Stimulated activated effector memory CD8-positive, alpha-beta T cell treated with anti-CD3 and anti-CD28 coated beads, Interleukin-12 subunit alpha, Interleukin-12 subunit beta, amount 100 ng/mL, for 72 hours (primary cell): ENCODE measurements at regions not wholly inside any gene's neighbourhood (a gene's known extent, or its start where the extent isn't known, plus 50 kb on each side); places are given as distances from the start of the nearest gene placed in this dataset.

Experiments
- ATAC-seq: fragments of 150-1000 bp; cut with Tn5 transposase; 2 replicates; pipeline ENCODE4 v1.10.0; 2021
- DNase-seq, 2 donors: peaks; one replicate each; pipeline ENCODE4 v3.0.0; 2021 to 2022; ENCODE audit warnings: low spot score in 2 of 2
- H3K27ac Mint-ChIP-seq: one replicate; pipeline ENCODE4 v1.8.0; 2022; ENCODE audit warnings: mild to moderate bottlenecking, mixed read lengths
- H3K36me3 Mint-ChIP-seq: one replicate; pipeline ENCODE4 v1.8.0; 2022; ENCODE audit warnings: mild to moderate bottlenecking, mixed read lengths
- H3K4me1 Mint-ChIP-seq: one replicate; pipeline ENCODE4 v1.8.0; 2022; ENCODE audit warnings: mixed read lengths
- H3K4me3 Mint-ChIP-seq: one replicate; pipeline ENCODE4 v1.8.0; 2022; ENCODE audit warnings: mild to moderate bottlenecking, mixed read lengths
- H3K9me3 Mint-ChIP-seq: one replicate; pipeline ENCODE4 v1.8.0; 2022; ENCODE audit warnings: mixed read lengths

DNA sequence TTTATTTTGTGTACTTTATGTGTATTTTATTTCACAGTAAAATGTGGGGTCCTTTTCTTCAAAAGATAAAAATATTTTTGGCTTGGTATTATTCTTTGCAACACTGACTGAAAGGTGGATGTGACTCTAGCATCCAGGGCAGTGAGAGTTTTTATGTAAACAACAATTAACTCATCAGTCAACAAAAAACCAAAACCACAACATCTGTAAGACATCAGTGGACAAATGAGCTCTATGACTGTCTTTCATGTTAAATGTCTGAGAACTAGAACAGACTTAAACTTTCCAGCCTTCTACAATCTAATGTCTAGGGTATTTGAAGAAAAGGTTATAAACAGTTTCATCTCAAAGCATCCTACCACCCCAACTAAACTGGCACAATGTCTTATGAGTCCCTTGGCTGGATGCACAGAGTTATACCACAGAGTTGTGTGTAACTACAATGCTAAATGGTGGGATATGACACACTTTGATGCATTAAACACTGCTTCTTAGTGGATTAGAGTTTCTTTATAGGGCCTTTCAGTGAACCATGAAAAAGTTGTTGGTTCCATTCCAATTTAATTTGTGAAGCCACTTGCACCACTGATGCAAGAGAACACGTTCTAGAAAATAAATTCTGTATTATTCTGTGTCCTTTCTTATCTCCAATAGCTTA lies 544.2 kb upstream of the KLF12 start:
- H3K4me1 Mint-ChIP-seq = no peaks in the 10 kb centered on the region
- H3K36me3 Mint-ChIP-seq = no peaks in the 10 kb centered on the region
- no peak overlapping the region for H3K4me3 Mint-ChIP-seq
- no peak overlapping the region for H3K27ac Mint-ChIP-seq
- ATAC-seq = no peak
- DNase-seq = no peak
- no peaks in the 10 kb centered on the region for H3K9me3 Mint-ChIP-seq

DNA sequence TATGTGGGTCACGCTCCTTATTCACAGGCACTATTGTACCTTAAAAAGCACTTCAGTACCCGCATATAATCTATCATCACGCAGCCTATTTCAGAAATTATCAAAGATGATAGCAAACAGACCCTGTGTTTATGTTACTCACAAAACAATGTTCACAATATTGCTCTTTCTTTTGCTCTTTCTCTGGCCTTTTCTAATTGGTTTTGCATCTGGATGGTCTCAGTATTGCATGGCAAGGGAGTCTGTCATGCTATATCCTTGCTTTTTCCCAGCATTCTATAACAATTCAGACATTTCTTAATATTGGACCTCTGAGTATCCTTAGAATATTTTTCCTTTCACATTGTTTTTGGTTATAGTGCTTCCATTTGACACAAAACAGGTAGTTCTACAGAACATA lies 541.8 kb upstream of the KLF12 start:
- DNase-seq (no peak), ATAC-seq (no peak)
- Mint-ChIP-seq H3K27ac (no peak overlapping the region), H3K4me1 (no peaks in the 10 kb centered on the region), H3K4me3 (no peak overlapping the region), H3K9me3 (no peaks in the 10 kb centered on the region), H3K36me3 (no peaks in the 10 kb centered on the region)

- Mint-ChIP-seq H3K36me3 (no peaks in the 10 kb centered on the region), H3K27ac (no peak overlapping the region), H3K9me3 (no peaks in the 10 kb centered on the region), H3K4me1 (no peaks in the 10 kb centered on the region), H3K4me3 (no peak overlapping the region)
- ATAC-seq (no peak), DNase-seq (no peak)
Measured at GRCh38 chr13:74675182-74675581, 541.0 kb upstream of the KLF12 start.

DNA sequence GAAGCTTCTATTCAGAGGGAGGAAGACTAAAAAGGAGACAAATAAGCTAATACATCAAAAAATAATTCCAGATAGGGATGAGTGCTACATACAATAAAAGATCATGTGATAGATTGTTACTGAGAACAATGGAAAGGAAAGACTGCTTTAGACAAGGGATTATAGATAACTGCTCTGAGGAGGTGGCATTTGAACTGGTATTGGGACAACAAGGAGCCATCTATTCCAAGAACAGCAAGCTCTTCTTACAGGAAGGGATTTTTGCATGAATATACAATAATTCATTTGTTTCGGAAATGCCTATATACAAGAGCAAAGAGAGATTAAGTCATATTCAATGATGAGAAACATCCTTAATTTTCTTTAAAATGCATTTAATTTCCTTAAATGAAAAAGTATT lies 540.5 kb upstream of the KLF12 start:
- no peak for ATAC-seq
- Mint-ChIP-seq H3K36me3 (no peaks in the 10 kb centered on the region), H3K27ac (no peak overlapping the region), H3K9me3 (no peaks in the 10 kb centered on the region), H3K4me3 (no peak overlapping the region), H3K4me1 (no peaks in the 10 kb centered on the region)
- DNase-seq = no peak

DNA sequence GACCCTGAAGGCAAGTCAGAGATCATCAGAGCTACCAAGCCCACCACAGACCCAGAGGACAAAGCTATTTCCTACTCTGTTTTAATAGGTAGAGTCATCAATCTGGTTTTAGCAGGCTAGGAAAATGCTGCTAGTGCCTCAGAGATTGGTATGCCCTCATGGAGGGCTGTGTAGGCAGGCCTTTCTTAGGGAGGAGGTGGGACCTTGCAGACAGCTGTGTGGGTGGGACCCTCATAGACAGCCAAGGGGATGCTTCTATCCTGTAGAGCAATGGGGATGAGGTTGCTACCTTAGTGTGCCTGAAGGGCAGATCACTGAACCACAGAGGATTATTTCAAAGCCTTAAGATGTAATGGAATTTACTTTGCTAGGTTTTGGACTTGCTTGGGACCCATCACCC lies 534.9 kb upstream of the KLF12 start:
- ATAC-seq (peak; percentile 34), DNase-seq (no peak)
- no peaks in the 10 kb centered on the region for H3K36me3 Mint-ChIP-seq
- H3K27ac Mint-ChIP-seq = no peak overlapping the region
- H3K4me3 Mint-ChIP-seq = no peak overlapping the region
- no peaks in the 10 kb centered on the region for H3K9me3 Mint-ChIP-seq
- H3K4me1 Mint-ChIP-seq = no peaks in the 10 kb centered on the region

- Mint-ChIP-seq H3K4me1 (no peaks in the 10 kb centered on the region), H3K36me3 (no peaks in the 10 kb centered on the region), H3K27ac (no peak overlapping the region), H3K4me3 (no peak overlapping the region), H3K9me3 (no peaks in the 10 kb centered on the region)
- no peak for DNase-seq
- no peak for ATAC-seq
Measured at GRCh38 chr13:74667656-74668203, 533.5 kb upstream of the KLF12 start.

DNA sequence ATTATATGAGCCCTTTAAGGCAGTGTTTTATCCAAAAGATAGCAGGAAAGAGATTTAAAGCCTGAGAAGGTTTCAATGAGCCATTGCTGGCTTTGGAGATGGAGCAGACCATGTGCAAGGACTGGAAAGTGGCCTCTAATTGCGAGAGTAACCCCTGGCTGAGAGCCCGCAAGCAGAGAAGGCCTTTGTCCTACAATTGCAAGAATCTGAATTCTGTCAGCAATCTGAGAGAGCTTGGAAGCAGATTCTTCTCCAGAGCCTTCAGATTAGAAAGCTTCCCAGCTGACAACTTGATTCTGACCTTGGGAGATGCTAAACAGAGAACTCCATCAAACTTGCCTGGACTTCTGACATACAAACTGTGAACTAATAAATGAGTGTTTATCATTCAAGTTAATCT lies 528.7 kb upstream of the KLF12 start:
- no peaks in the 10 kb centered on the region for H3K4me1 Mint-ChIP-seq
- H3K9me3 Mint-ChIP-seq = no peaks in the 10 kb centered on the region
- H3K27ac Mint-ChIP-seq = no peak overlapping the region
- ATAC-seq (no peak), DNase-seq (no peak)
- no peaks in the 10 kb centered on the region for H3K36me3 Mint-ChIP-seq
- H3K4me3 Mint-ChIP-seq = no peak overlapping the region

- ATAC-seq = no peak
- peaks cover 2% of the 10 kb centered on the region for H3K9me3 Mint-ChIP-seq
- H3K4me3 Mint-ChIP-seq = no peak overlapping the region
- no peak for DNase-seq
- H3K4me1 Mint-ChIP-seq = no peaks in the 10 kb centered on the region
- no peaks in the 10 kb centered on the region for H3K36me3 Mint-ChIP-seq
- H3K27ac Mint-ChIP-seq = no peak overlapping the region
Measured at GRCh38 chr13:74661851-74662250, 527.6 kb upstream of the KLF12 start.

DNA sequence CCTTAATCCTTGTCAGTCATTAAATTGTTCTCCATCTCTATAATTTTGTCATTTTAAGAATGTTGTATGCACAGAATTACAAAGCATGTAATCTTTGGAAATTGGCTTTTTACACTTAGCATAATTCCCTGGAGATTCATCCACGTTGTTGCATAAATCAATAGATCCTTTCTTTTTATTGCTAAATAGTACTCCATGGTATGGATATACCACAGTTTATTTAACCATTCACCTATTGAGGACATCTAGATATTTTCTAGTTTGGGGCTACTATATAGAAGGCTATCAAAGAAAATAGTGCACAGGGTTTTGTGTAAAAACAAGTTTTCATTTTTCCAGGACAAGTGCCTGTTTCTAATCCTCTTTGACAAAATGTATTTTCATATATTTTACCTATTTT lies 523.6 kb upstream of the KLF12 start:
- no peak for ATAC-seq

GRCh38 chr13:74651121-74651520 lies 516.9 kb upstream of the KLF12 start:
- no peak overlapping the region for H3K4me3 Mint-ChIP-seq
- H3K4me1 Mint-ChIP-seq = no peaks in the 10 kb centered on the region
- ATAC-seq = no peak
- no peak overlapping the region for H3K27ac Mint-ChIP-seq
- no peak for DNase-seq
- no peaks in the 10 kb centered on the region for H3K9me3 Mint-ChIP-seq
- H3K36me3 Mint-ChIP-seq = no peaks in the 10 kb centered on the region

More for the DNA sequence above, 523.6 kb upstream of the KLF12 start:
- Mint-ChIP-seq H3K4me1 (no peaks in the 10 kb centered on the region), H3K4me3 (no peak overlapping the region), H3K9me3 (peaks cover 2% of the 10 kb centered on the region), H3K36me3 (no peaks in the 10 kb centered on the region), H3K27ac (no peak overlapping the region)
- DNase-seq = no peak

DNA sequence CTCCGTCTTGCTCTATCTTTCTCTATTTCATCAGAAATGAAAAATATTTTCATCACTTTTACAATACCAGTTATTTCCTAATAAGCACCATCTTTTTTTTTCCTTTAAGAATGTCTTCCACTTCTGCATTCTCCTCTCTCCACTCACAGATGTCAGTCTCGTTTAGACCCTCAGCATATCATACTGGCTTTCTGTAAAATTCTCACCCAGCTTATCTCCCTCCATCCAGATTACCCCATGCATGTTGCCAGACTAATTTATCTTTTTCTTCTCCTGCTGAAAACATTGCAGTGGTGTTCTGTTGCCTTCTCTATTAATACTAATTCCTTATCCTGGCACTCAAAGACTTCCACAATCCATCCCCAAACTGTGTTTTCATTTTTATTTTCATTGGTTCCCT lies 513.8 kb upstream of the KLF12 start:
- Mint-ChIP-seq H3K4me1 (no peaks in the 10 kb centered on the region), H3K4me3 (no peak overlapping the region), H3K36me3 (no peaks in the 10 kb centered on the region), H3K9me3 (no peaks in the 10 kb centered on the region), H3K27ac (no peak overlapping the region)
- no peak for ATAC-seq
- no peak for DNase-seq

DNA sequence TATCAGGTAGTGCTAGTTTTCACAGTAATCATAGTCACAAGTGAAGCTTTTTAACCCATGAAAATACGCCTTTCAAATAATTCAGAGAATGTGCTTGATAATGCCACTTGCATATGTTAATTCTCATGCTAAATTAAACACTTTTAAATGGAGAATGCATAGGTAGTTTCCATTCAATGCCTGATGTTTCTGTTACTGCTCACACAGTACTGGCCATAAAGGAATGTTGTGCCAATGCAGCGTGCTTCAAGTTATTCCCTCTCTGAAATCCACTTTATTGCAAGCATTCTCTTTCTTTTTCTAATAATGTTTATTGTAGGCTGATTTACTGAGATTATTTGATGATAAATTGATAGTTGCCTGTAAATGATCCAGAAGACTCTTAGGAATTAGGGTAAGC lies 513.0 kb upstream of the KLF12 start:
- no peaks in the 10 kb centered on the region for H3K9me3 Mint-ChIP-seq
- H3K4me3 Mint-ChIP-seq = no peak overlapping the region
- DNase-seq (no peak), ATAC-seq (no peak)
- no peaks in the 10 kb centered on the region for H3K36me3 Mint-ChIP-seq
- H3K4me1 Mint-ChIP-seq = no peaks in the 10 kb centered on the region
- H3K27ac Mint-ChIP-seq = no peak overlapping the region

- Mint-ChIP-seq H3K4me1 (no peaks in the 10 kb centered on the region), H3K4me3 (no peak overlapping the region), H3K27ac (no peak overlapping the region), H3K36me3 (no peaks in the 10 kb centered on the region), H3K9me3 (no peaks in the 10 kb centered on the region)
- no peak for DNase-seq
- ATAC-seq = no peak
Measured at GRCh38 chr13:74646091-74646490, 511.9 kb upstream of the KLF12 start.

DNA sequence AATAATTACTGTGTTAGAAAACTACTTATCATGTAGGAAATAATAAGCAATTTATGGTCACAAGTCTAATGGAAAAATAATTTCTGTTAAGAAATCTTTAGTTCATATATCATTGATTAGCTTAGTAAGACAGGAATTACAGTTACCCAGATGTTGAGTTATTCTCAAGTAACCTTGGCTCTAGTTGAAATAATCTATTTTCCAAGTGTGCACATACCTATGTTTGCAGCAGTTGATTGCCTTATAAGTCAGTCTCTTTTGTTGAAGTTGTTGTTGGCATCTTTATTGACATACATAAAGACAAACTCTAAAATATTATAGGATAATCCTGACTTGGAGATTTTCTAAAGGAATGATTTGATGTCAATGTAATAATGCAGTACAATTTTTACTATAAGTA lies 511.4 kb upstream of the KLF12 start:
- no peak overlapping the region for H3K4me3 Mint-ChIP-seq
- no peaks in the 10 kb centered on the region for H3K4me1 Mint-ChIP-seq
- no peak overlapping the region for H3K27ac Mint-ChIP-seq
- H3K9me3 Mint-ChIP-seq = no peaks in the 10 kb centered on the region
- no peak for DNase-seq
- no peaks in the 10 kb centered on the region for H3K36me3 Mint-ChIP-seq
- no peak for ATAC-seq

DNA sequence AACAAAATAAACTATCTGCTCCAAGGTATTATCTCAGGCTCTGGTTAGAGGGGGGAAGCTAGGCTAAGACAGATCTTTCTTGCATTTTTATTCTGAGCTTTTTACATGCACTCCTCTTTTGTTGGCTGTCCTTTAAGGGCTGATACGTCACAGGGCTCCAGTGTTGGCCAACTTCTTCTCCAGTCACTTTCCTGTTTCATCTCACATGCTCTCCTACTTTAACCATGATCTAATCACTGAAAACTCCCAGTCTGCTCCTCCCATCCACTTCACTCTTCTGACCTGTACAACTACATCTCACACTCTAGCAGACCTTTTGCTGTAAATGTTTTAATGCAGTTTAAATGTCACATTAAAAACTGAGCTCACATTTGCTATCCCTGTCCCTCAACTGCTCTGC lies 510.0 kb upstream of the KLF12 start:
- H3K36me3 Mint-ChIP-seq = no peaks in the 10 kb centered on the region
- ATAC-seq (no peak), DNase-seq (no peak)
- H3K4me3 Mint-ChIP-seq = no peak overlapping the region
- no peak overlapping the region for H3K27ac Mint-ChIP-seq
- peaks cover 5% of the 10 kb centered on the region for H3K4me1 Mint-ChIP-seq
- no peaks in the 10 kb centered on the region for H3K9me3 Mint-ChIP-seq

DNA sequence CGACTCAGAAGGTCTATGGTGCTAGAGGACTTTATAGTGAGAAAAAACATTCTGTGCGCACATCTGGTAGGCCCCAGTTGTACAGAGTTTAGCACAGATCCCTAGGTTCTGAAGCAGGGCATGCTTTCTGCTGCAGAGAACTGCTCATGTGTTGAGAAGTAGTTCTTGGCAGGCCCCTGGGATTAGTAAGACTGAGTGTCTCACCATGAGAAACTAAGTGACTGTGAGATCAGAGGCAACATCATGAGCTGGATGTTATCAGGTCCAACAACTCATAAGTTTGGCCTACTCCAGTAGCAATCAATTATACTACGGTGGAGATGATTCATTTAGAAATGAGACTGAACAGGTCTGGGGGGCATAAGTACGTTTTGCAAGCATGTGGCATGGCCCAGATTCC lies 507.4 kb upstream of the KLF12 start:
- no peak overlapping the region for H3K27ac Mint-ChIP-seq
- H3K9me3 Mint-ChIP-seq = no peaks in the 10 kb centered on the region
- H3K4me1 Mint-ChIP-seq = peaks cover 6% of the 10 kb centered on the region
- DNase-seq = no peak
- no peaks in the 10 kb centered on the region for H3K36me3 Mint-ChIP-seq
- peak; percentile 69 for ATAC-seq
- H3K4me3 Mint-ChIP-seq = no peak overlapping the region

GRCh38 chr13:74633734-74634133 lies 499.5 kb upstream of the KLF12 start:
- no peak overlapping the region for H3K27ac Mint-ChIP-seq
- DNase-seq (no peak), ATAC-seq (no peak)
- no peaks in the 10 kb centered on the region for H3K4me1 Mint-ChIP-seq
- no peaks in the 10 kb centered on the region for H3K36me3 Mint-ChIP-seq
- H3K4me3 Mint-ChIP-seq = no peak overlapping the region
- H3K9me3 Mint-ChIP-seq = no peaks in the 10 kb centered on the region
